HEK293T (cell line): ENCODE measurements at regions not wholly inside any gene's neighbourhood (a gene's known extent, or its start where the extent isn't known, plus 50 kb on each side); places are given as distances from the start of the nearest gene placed in this dataset.

Source experiments
- ARNT ChIP-seq: fragments of 450-650 bp; IDR thresholded peaks from 2 replicates; pipeline ENCODE4 v1.6.1; 2017; ENCODE audit warnings: mild to moderate bottlenecking
- CTBP1 ChIP-seq: fragments of 450-650 bp; IDR thresholded peaks from 2 replicates; pipeline ENCODE4 v1.6.1; 2016; ENCODE audit warnings: borderline replicate concordance
- FOXK2 ChIP-seq: fragments of 450-650 bp; IDR thresholded peaks from 2 replicates; pipeline ENCODE4 v1.6.1; 2016; ENCODE audit warnings: mild to moderate bottlenecking
- FOXM1 ChIP-seq: fragments of 450-650 bp; IDR thresholded peaks from 2 replicates; pipeline ENCODE4 v1.6.1; 2017; ENCODE audit warnings: mild to moderate bottlenecking, borderline replicate concordance
- HDGF ChIP-seq: fragments of 450-650 bp; IDR thresholded peaks from 2 replicates; pipeline ENCODE4 v1.6.1; 2017; ENCODE audit warnings: antibody characterized with exemption, borderline replicate concordance
- LEF1 ChIP-seq: fragments of 450-650 bp; IDR thresholded peaks from 2 replicates; pipeline ENCODE4 v1.6.1; 2017; ENCODE audit warnings: mild to moderate bottlenecking, borderline replicate concordance
- NFRKB ChIP-seq: fragments of 450-650 bp; IDR thresholded peaks from 2 replicates; pipeline ENCODE4 v1.6.1; 2016; ENCODE audit warnings: mild to moderate bottlenecking, moderate library complexity
- SP1 ChIP-seq: fragments of 450-650 bp; IDR thresholded peaks from 2 replicates; pipeline ENCODE4 v1.6.1; 2017
- SUZ12 ChIP-seq: fragments of 450-650 bp; IDR thresholded peaks from 2 replicates; pipeline ENCODE4 v1.6.1; 2016; ENCODE audit warnings: mild to moderate bottlenecking
- TARDBP ChIP-seq: fragments of 450-650 bp; IDR thresholded peaks from 2 replicates; pipeline ENCODE4 v1.6.1; 2016
- ZNF384 ChIP-seq: fragments of 450-650 bp; IDR thresholded peaks from 2 replicates; pipeline ENCODE4 v1.6.1; 2016

DNA sequence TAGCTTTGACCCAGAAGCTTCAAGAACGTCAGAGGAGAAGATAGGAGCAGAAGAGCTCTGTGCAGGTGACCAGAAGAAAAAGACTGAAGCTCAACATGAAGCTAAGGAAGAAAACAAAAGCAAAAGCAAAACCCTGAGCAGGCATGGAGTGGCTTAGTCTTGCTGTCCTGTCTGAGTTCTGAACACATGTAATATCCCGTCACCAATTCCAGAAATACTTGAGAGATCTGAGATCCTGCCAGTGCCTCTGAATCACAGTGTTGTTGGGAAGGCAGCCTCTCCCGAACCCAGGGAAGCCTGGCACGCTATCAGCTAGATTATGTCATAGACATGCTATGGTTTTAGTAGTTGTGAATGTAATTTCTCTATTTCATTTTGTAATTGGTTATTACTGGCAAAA is 235.7 kb downstream of the ICE1 start:
- TF ChIP-seq NFRKB: no peak
- TF ChIP-seq FOXK2: no peak
- TF ChIP-seq SP1: no peak
- no peak for TF ChIP-seq TARDBP
- TF ChIP-seq ARNT: no peak
- TF ChIP-seq LEF1: no peak
- no peak for TF ChIP-seq FOXM1
- TF ChIP-seq ZNF384: no peak
- no peak for TF ChIP-seq SUZ12
- TF ChIP-seq CTBP1: no peak
- no peak for TF ChIP-seq HDGF
